Endothelial cell (in vitro differentiated cells): ENCODE measurements at regions not wholly inside any gene's neighbourhood (a gene's known extent, or its start where the extent isn't known, plus 50 kb on each side); places are given as distances from the start of the nearest gene placed in this dataset.

ENCODE experiments used
- DNase-seq: peaks from one replicate; pipeline ENCODE4 v3.0.0; 2021; ENCODE audit warnings: low spot score
- H3K27ac Mint-ChIP-seq: one replicate; pipeline ENCODE4 v1.8.0; 2021; ENCODE audit warnings: mixed read lengths, inconsistent platforms; ENCODE audit not compliant: unreplicated experiment
- H3K27me3 Mint-ChIP-seq: one replicate; pipeline ENCODE4 v1.8.0; 2021; ENCODE audit warnings: mild to moderate bottlenecking, moderate library complexity, mixed read lengths, inconsistent platforms; ENCODE audit not compliant: unreplicated experiment
- H3K36me3 Mint-ChIP-seq: one replicate; pipeline ENCODE4 v1.8.0; 2021; ENCODE audit warnings: mild to moderate bottlenecking, low read depth, mixed read lengths, inconsistent platforms; ENCODE audit not compliant: unreplicated experiment
- H3K4me1 Mint-ChIP-seq: one replicate; pipeline ENCODE4 v1.8.0; 2021; ENCODE audit warnings: mild to moderate bottlenecking, mixed read lengths, inconsistent platforms; ENCODE audit not compliant: unreplicated experiment
- H3K4me3 Mint-ChIP-seq: one replicate; pipeline ENCODE4 v1.8.0; 2021; ENCODE audit warnings: mild to moderate bottlenecking, mixed read lengths, inconsistent platforms; ENCODE audit not compliant: unreplicated experiment
- H3K9me3 Mint-ChIP-seq: one replicate; pipeline ENCODE4 v1.8.0; 2021; ENCODE audit warnings: mixed read lengths, inconsistent platforms; ENCODE audit not compliant: unreplicated experiment
- CTCF ChIP-seq: fragments of 200-600 bp; sonication (generic); IDR thresholded peaks from one replicate; pipeline ENCODE4 v1.5.0; 2021; ENCODE audit warnings: antibody characterized with exemption; ENCODE audit not compliant: unreplicated experiment

DNA sequence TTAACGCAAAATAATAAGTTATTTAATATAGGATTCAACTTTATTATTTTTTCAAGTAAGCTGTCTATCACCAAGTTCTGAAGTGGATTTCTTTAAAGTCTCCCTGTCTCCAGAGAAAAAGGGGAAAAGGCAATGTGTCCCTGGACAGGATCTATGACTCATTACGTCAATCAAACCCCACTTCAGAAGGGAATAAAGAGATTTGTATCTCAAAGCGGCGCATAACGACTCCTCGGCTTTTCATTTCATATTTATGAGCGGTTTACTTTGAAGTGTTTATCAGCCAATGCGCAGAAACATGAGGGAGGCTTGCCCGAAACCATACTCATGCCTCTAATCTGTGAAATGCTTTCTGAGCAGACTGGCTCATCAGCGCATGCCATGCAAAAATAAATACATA, 938.6 kb upstream of the WWC1 start:
- Mint-ChIP-seq H3K4me1 (no peaks in the 10 kb centered on the region), H3K36me3 (no peaks in the 10 kb centered on the region), H3K27ac (no peak overlapping the region), H3K27me3 (no peaks in the 10 kb centered on the region), H3K4me3 (no peak overlapping the region), H3K9me3 (no peaks in the 10 kb centered on the region)
- no peak for TF ChIP-seq CTCF
- DNase-seq: no peak

DNA sequence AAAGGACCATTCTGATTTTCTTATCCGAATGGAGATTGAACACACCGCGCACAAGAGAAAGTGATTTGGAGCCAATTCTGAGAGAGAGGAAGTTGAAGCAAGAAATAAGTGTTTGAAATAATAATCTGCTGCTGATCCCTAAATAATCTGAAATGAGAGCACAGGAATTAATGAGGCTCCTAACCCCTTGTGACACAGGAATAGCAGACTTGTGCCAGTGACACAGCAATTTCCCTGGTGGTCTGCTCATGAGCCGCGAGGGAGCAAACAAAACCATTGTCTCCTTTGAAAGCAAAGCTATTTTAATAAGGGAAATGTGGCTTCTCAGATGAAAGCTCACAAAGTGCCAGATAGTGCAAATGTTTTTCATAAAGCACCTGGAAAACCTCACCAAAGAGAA, 936.1 kb upstream of the WWC1 start:
- Mint-ChIP-seq H3K4me1 (no peaks in the 10 kb centered on the region), H3K27me3 (no peaks in the 10 kb centered on the region), H3K36me3 (no peaks in the 10 kb centered on the region), H3K9me3 (no peaks in the 10 kb centered on the region), H3K4me3 (no peak overlapping the region), H3K27ac (no peak overlapping the region)
- no peak for TF ChIP-seq CTCF
- DNase-seq: no peak

GRCh38 chr5:167356374-167356773, 935.1 kb upstream of the WWC1 start:
- no peaks in the 10 kb centered on the region for H3K4me1 Mint-ChIP-seq
- H3K36me3 Mint-ChIP-seq: no peaks in the 10 kb centered on the region
- H3K27me3 Mint-ChIP-seq: no peaks in the 10 kb centered on the region
- no peak overlapping the region for H3K27ac Mint-ChIP-seq
- no peak for DNase-seq
- H3K9me3 Mint-ChIP-seq: no peaks in the 10 kb centered on the region
- no peak overlapping the region for H3K4me3 Mint-ChIP-seq
- TF ChIP-seq CTCF: no peak

DNA sequence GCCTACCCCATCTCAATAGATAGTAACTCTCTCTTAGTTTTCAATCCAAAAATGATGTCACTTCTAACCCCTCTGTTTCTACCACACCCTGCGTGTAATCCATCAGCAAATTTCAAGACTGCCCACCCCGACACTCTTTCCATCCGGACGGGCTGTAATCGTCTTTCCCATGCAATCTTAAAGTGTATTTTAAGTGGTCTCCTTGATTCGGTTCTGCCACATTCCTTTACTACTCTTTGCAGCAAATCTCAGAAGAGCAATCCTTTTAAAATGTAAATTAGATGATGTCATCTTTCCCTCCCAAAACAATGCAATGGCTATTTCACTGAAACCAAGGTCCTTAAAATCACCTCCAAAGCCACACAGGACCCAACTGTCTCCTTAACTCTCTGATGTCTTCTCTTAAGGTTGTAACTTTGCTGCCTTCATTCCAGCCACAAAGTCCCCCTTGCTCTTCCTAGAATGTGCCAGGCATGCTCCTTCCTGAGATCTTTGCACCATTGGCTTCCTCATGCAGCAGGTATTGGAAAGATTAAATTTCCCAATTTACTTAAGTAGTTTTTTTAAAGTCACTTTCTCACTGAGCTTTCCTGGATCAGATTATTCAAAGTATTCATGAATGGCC, 932.5 kb upstream of the WWC1 start:
- Mint-ChIP-seq H3K27me3 (no peaks in the 10 kb centered on the region), H3K9me3 (no peaks in the 10 kb centered on the region), H3K36me3 (no peaks in the 10 kb centered on the region), H3K4me3 (no peak overlapping the region), H3K4me1 (no peaks in the 10 kb centered on the region), H3K27ac (no peak overlapping the region)
- no peak for DNase-seq
- TF ChIP-seq CTCF: no peak

DNA sequence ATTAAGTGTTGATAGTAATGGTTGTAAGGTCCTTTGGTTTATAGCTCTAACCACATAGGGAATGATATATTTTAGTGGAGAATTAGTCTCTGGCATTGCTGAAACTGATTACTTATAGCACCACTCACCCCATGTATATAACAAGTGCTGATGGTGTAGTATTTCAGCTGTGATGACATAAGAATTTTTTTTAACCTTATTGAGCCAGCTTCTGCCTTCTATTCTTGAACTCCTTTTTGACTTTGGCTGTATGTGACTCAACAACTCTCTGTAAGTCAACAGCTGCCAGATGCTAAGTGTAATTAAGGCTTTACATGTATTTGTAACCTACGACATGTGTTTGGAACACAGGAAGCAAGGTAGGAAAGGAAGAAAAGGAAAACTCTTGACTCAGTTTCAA, 929.6 kb upstream of the WWC1 start:
- no peak overlapping the region for H3K27ac Mint-ChIP-seq
- no peaks in the 10 kb centered on the region for H3K4me1 Mint-ChIP-seq
- no peaks in the 10 kb centered on the region for H3K9me3 Mint-ChIP-seq
- no peaks in the 10 kb centered on the region for H3K27me3 Mint-ChIP-seq
- H3K4me3 Mint-ChIP-seq: no peak overlapping the region
- TF ChIP-seq CTCF: no peak
- no peak for DNase-seq
- H3K36me3 Mint-ChIP-seq: no peaks in the 10 kb centered on the region
